Left ventricle myocardium inferior (tissue), 1 donor: ENCODE measurements at regions not wholly inside any gene's neighbourhood (a gene's known extent, or its start where the extent isn't known, plus 50 kb on each side); places are given as distances from the start of the nearest gene placed in this dataset.

Source experiments
- DNase-seq: peaks from one replicate; pipeline ENCODE4 v3.0.0-alpha.2; 2020
- H3K27ac ChIP-seq: fragments of 200-600 bp; replicated peaks from 2 replicates; pipeline ENCODE4 v1.8.0; 2021
- H3K27me3 ChIP-seq: fragments of 200-600 bp; 2 replicates; pipeline ENCODE4 v1.8.0; 2021; ENCODE audit warnings: low read depth
- H3K36me3 ChIP-seq: fragments of 200-600 bp; 2 replicates; pipeline ENCODE4 v1.8.0; 2021
- H3K4me1 ChIP-seq: fragments of 200-600 bp; 2 replicates; pipeline ENCODE4 v1.8.0; 2021
- H3K4me3 ChIP-seq: fragments of 200-600 bp; 2 replicates; pipeline ENCODE4 v1.8.0; 2021; ENCODE audit warnings: mild to moderate bottlenecking, moderate library complexity
- H3K9me3 ChIP-seq: fragments of 200-600 bp; replicated peaks from 2 replicates; pipeline ENCODE4 v1.8.0; 2021
- CTCF ChIP-seq: fragments of 200-600 bp; IDR thresholded peaks from 2 replicates; pipeline ENCODE4 v1.8.0; 2021; ENCODE audit warnings: antibody characterized with exemption, mild to moderate bottlenecking, borderline replicate concordance
- intact Hi-C: fragments of 100-400 bp; cut with micrococcal nuclease; formaldehyde crosslinking; loops from one replicate; pipeline ENCODE4 v1.11.0; 2022
- donor health status: DM: no; HTN: yes; CAD: no; lungs with severe emphysema.

- Histone ChIP-seq H3K9me3 (peaks cover 23% of the 10 kb centered on the region), H3K4me1 (no peaks in the 10 kb centered on the region), H3K36me3 (no peaks in the 10 kb centered on the region), H3K4me3 (no peak overlapping the region), H3K27ac (no peak overlapping the region), H3K27me3 (peaks cover 73% of the 10 kb centered on the region)
- TF ChIP-seq CTCF = no peak
- no peak for DNase-seq
- intact Hi-C loops = no loop called here
These were observed 1260.9 kb downstream of the BRD1 start for GRCh38 chr22:48566741-48567140.

GRCh38 chr22:48565901-48566501, 1261.7 kb downstream of the BRD1 start:
- no peak for TF ChIP-seq CTCF
- no peak overlapping the region for H3K4me3 ChIP-seq
- H3K9me3 ChIP-seq = peaks cover 16% of the 10 kb centered on the region
- H3K27ac ChIP-seq = no peak overlapping the region
- H3K27me3 ChIP-seq = peaks cover 77% of the 10 kb centered on the region
- H3K36me3 ChIP-seq = no peaks in the 10 kb centered on the region
- intact Hi-C loops = no loop called here
- DNase-seq = no peak
- H3K4me1 ChIP-seq = no peaks in the 10 kb centered on the region

- no peak overlapping the region for H3K4me3 ChIP-seq
- H3K27ac ChIP-seq = no peak overlapping the region
- intact Hi-C loops = no loop called here
- H3K36me3 ChIP-seq = no peaks in the 10 kb centered on the region
- peaks cover 6% of the 10 kb centered on the region for H3K9me3 ChIP-seq
- no peaks in the 10 kb centered on the region for H3K4me1 ChIP-seq
- no peak for TF ChIP-seq CTCF
- DNase-seq = no peak
- peaks cover 83% of the 10 kb centered on the region for H3K27me3 ChIP-seq
These were observed 1262.7 kb downstream of the BRD1 start for GRCh38 chr22:48564995-48565394.

- DNase-seq = no peak
- no peak overlapping the region for H3K4me3 ChIP-seq
- intact Hi-C loops = no loop called here
- no peaks in the 10 kb centered on the region for H3K4me1 ChIP-seq
- H3K27me3 ChIP-seq = peaks cover 83% of the 10 kb centered on the region
- no peaks in the 10 kb centered on the region for H3K9me3 ChIP-seq
- H3K36me3 ChIP-seq = no peaks in the 10 kb centered on the region
- TF ChIP-seq CTCF = no peak
- H3K27ac ChIP-seq = no peak overlapping the region
These were observed 1263.7 kb downstream of the BRD1 start for GRCh38 chr22:48563966-48564330.

- no peaks in the 10 kb centered on the region for H3K36me3 ChIP-seq
- intact Hi-C loops = no loop called here
- H3K9me3 ChIP-seq = no peaks in the 10 kb centered on the region
- DNase-seq = no peak
- no peak for TF ChIP-seq CTCF
- H3K27ac ChIP-seq = no peak overlapping the region
- no peaks in the 10 kb centered on the region for H3K4me1 ChIP-seq
- no peak overlapping the region for H3K4me3 ChIP-seq
- H3K27me3 ChIP-seq = peaks cover 81% of the 10 kb centered on the region
These were observed 1264.3 kb downstream of the BRD1 start for GRCh38 chr22:48563118-48563965.
